ENCODE measurements at regions not wholly inside any gene's neighbourhood (a gene's known extent, or its start where the extent isn't known, plus 50 kb on each side); places are given as distances from the start of the nearest gene placed in this dataset.
"Not testable (repeated sequence)": the region's sequence is repeated elsewhere in the genome, so short reads cannot be mapped to it uniquely, and the experiment has no call there.

GRCh38 chr11:24196733-24197132 is 300.1 kb upstream of the LUZP2 start:
- H3K27me3 Mint-ChIP-seq, result no peaks in the 10 kb centered on the region
- DNase-seq, result no peak
- no peak overlapping the region for H3K27ac Mint-ChIP-seq
- intact Hi-C loops (cut with micrococcal nuclease), result no loop called here
- no peaks in the 10 kb centered on the region for H3K4me1 Mint-ChIP-seq
- H3K36me3 Mint-ChIP-seq (ENCODE audit: low read depth), result no peaks in the 10 kb centered on the region
- no peak overlapping the region for H3K4me3 Mint-ChIP-seq
- peaks cover 8% of the 10 kb centered on the region for H3K9me3 Mint-ChIP-seq

GRCh38 chr11:24198481-24198880 is 298.4 kb upstream of the LUZP2 start:
- intact Hi-C loops (cut with micrococcal nuclease), result no loop called here
- H3K4me3 Mint-ChIP-seq, result no peak overlapping the region
- H3K4me1 Mint-ChIP-seq, result no peaks in the 10 kb centered on the region
- no peak for DNase-seq
- H3K27me3 Mint-ChIP-seq, result no peaks in the 10 kb centered on the region
- H3K9me3 Mint-ChIP-seq, result peaks cover 4% of the 10 kb centered on the region
- H3K27ac Mint-ChIP-seq, result no peak overlapping the region
- no peaks in the 10 kb centered on the region for H3K36me3 Mint-ChIP-seq (ENCODE audit: low read depth)

GRCh38 chr11:24199461-24199860 is 297.4 kb upstream of the LUZP2 start:
- Mint-ChIP-seq H3K4me1 (no peaks in the 10 kb centered on the region), H3K36me3 (ENCODE audit: low read depth) (no peaks in the 10 kb centered on the region), H3K27ac (no peak overlapping the region), H3K4me3 (no peak overlapping the region), H3K27me3 (no peaks in the 10 kb centered on the region), H3K9me3 (peaks cover 4% of the 10 kb centered on the region)
- intact Hi-C loops (cut with micrococcal nuclease), result no loop called here
- no peak for DNase-seq

GRCh38 chr11:24206030-24206429 is 290.8 kb upstream of the LUZP2 start:
- Mint-ChIP-seq H3K27me3 (no peaks in the 10 kb centered on the region), H3K4me1 (no peaks in the 10 kb centered on the region), H3K4me3 (no peak overlapping the region), H3K36me3 (ENCODE audit: low read depth) (no peaks in the 10 kb centered on the region), H3K9me3 (no peaks in the 10 kb centered on the region), H3K27ac (no peak overlapping the region)
- intact Hi-C loops (cut with micrococcal nuclease), result no loop called here
- no peak for DNase-seq

- intact Hi-C loops (cut with micrococcal nuclease), result no loop called here
- Mint-ChIP-seq H3K27me3 (no peaks in the 10 kb centered on the region), H3K4me3 (no peak overlapping the region), H3K27ac (no peak overlapping the region), H3K9me3 (peaks cover 3% of the 10 kb centered on the region), H3K36me3 (ENCODE audit: low read depth) (no peaks in the 10 kb centered on the region), H3K4me1 (no peaks in the 10 kb centered on the region)
- no peak for DNase-seq
These were observed 290.3 kb upstream of the LUZP2 start for GRCh38 chr11:24206511-24206910.

GRCh38 chr11:24216488-24216887 is 280.4 kb upstream of the LUZP2 start:
- Mint-ChIP-seq H3K27me3 (no peaks in the 10 kb centered on the region), H3K4me3 (no peak overlapping the region), H3K4me1 (no peaks in the 10 kb centered on the region), H3K36me3 (ENCODE audit: low read depth) (no peaks in the 10 kb centered on the region), H3K9me3 (peaks cover 5% of the 10 kb centered on the region), H3K27ac (no peak overlapping the region)
- DNase-seq, result no peak
- intact Hi-C loops (cut with micrococcal nuclease), result no loop called here

- H3K27ac Mint-ChIP-seq; H3K4me1 Mint-ChIP-seq; DNase-seq; intact Hi-C loops (cut with micrococcal nuclease); H3K4me3 Mint-ChIP-seq; H3K36me3 Mint-ChIP-seq (ENCODE audit: low read depth); H3K27me3 Mint-ChIP-seq; H3K9me3 Mint-ChIP-seq: not testable (repeated sequence)
These were observed 279.5 kb upstream of the LUZP2 start for GRCh38 chr11:24217319-24217718.

GRCh38 chr11:24225501-24225900 is 271.4 kb upstream of the LUZP2 start:
- Mint-ChIP-seq H3K27me3 (no peaks in the 10 kb centered on the region), H3K27ac (no peak overlapping the region), H3K9me3 (no peaks in the 10 kb centered on the region), H3K36me3 (ENCODE audit: low read depth) (no peaks in the 10 kb centered on the region), H3K4me1 (no peaks in the 10 kb centered on the region), H3K4me3 (no peak overlapping the region)
- intact Hi-C loops (cut with micrococcal nuclease), result no loop called here
- no peak for DNase-seq

- H3K27me3 Mint-ChIP-seq, result no peaks in the 10 kb centered on the region
- no peaks in the 10 kb centered on the region for H3K9me3 Mint-ChIP-seq
- H3K36me3 Mint-ChIP-seq (ENCODE audit: low read depth), result no peaks in the 10 kb centered on the region
- DNase-seq, result no peak
- H3K27ac Mint-ChIP-seq, result no peak overlapping the region
- intact Hi-C loops (cut with micrococcal nuclease), result no loop called here
- no peaks in the 10 kb centered on the region for H3K4me1 Mint-ChIP-seq
- no peak overlapping the region for H3K4me3 Mint-ChIP-seq
These were observed 270.2 kb upstream of the LUZP2 start for GRCh38 chr11:24226606-24227005.

- H3K27ac Mint-ChIP-seq, result no peak overlapping the region
- no peak for DNase-seq
- H3K4me1 Mint-ChIP-seq, result no peaks in the 10 kb centered on the region
- no peaks in the 10 kb centered on the region for H3K27me3 Mint-ChIP-seq
- H3K4me3 Mint-ChIP-seq, result no peak overlapping the region
- H3K9me3 Mint-ChIP-seq, result no peaks in the 10 kb centered on the region
- intact Hi-C loops (cut with micrococcal nuclease), result no loop called here
- H3K36me3 Mint-ChIP-seq (ENCODE audit: low read depth), result no peaks in the 10 kb centered on the region
These were observed 263.8 kb upstream of the LUZP2 start for GRCh38 chr11:24233041-24233440.

GRCh38 chr11:24234822-24235508 is 261.9 kb upstream of the LUZP2 start:
- H3K27me3 Mint-ChIP-seq, result no peaks in the 10 kb centered on the region
- no peaks in the 10 kb centered on the region for H3K9me3 Mint-ChIP-seq
- no peaks in the 10 kb centered on the region for H3K36me3 Mint-ChIP-seq (ENCODE audit: low read depth)
- H3K4me3 Mint-ChIP-seq, result no peak overlapping the region
- DNase-seq, result no peak
- no peak overlapping the region for H3K27ac Mint-ChIP-seq
- no peaks in the 10 kb centered on the region for H3K4me1 Mint-ChIP-seq
- intact Hi-C loops (cut with micrococcal nuclease), result no loop called here

GRCh38 chr11:24238771-24239645 is 257.8 kb upstream of the LUZP2 start:
- no peaks in the 10 kb centered on the region for H3K27me3 Mint-ChIP-seq
- intact Hi-C loops (cut with micrococcal nuclease), result no loop called here
- no peak for DNase-seq
- H3K4me3 Mint-ChIP-seq, result no peak overlapping the region
- H3K4me1 Mint-ChIP-seq, result no peaks in the 10 kb centered on the region
- H3K9me3 Mint-ChIP-seq, result no peaks in the 10 kb centered on the region
- H3K36me3 Mint-ChIP-seq (ENCODE audit: low read depth), result no peaks in the 10 kb centered on the region
- H3K27ac Mint-ChIP-seq, result no peak overlapping the region

- no peaks in the 10 kb centered on the region for H3K4me1 Mint-ChIP-seq
- no peak overlapping the region for H3K27ac Mint-ChIP-seq
- DNase-seq, result no peak
- H3K4me3 Mint-ChIP-seq, result no peak overlapping the region
- no peaks in the 10 kb centered on the region for H3K36me3 Mint-ChIP-seq (ENCODE audit: low read depth)
- no peaks in the 10 kb centered on the region for H3K27me3 Mint-ChIP-seq
- H3K9me3 Mint-ChIP-seq, result no peaks in the 10 kb centered on the region
- intact Hi-C loops (cut with micrococcal nuclease), result no loop called here
These were observed 256.9 kb upstream of the LUZP2 start for GRCh38 chr11:24239930-24240329.

- Mint-ChIP-seq H3K4me3 (no peak overlapping the region), H3K4me1 (no peaks in the 10 kb centered on the region), H3K27me3 (no peaks in the 10 kb centered on the region), H3K27ac (no peak overlapping the region), H3K36me3 (ENCODE audit: low read depth) (no peaks in the 10 kb centered on the region), H3K9me3 (no peaks in the 10 kb centered on the region)
- no peak for DNase-seq
- intact Hi-C loops (cut with micrococcal nuclease), result no loop called here
These were observed 256.2 kb upstream of the LUZP2 start for GRCh38 chr11:24240496-24241175.
